GM12865 (cell line): ENCODE measurements at regions not wholly inside any gene's neighbourhood (a gene's known extent, or its start where the extent isn't known, plus 50 kb on each side); places are given as distances from the start of the nearest gene placed in this dataset.

Experiments
- DNase-seq: peaks from one replicate; pipeline ENCODE4 v3.0.0; 2010; ENCODE audit warnings: low read depth
- H3K4me3 ChIP-seq: 2 replicates; pipeline ENCODE4 v1.5.1; 2011; ENCODE audit warnings: mild to moderate bottlenecking, low read depth, low read length, control low read depth
- TF ChIP-seq, protein P1 (sequence below): IDR thresholded peaks from 2 replicates; pipeline ENCODE4 v1.5.1; 2011; ENCODE audit warnings: low read length, control low read depth, low read depth, inconsistent platforms; ENCODE audit not compliant: insufficient read depth; ENCODE audit errors: missing control alignments

DNA sequence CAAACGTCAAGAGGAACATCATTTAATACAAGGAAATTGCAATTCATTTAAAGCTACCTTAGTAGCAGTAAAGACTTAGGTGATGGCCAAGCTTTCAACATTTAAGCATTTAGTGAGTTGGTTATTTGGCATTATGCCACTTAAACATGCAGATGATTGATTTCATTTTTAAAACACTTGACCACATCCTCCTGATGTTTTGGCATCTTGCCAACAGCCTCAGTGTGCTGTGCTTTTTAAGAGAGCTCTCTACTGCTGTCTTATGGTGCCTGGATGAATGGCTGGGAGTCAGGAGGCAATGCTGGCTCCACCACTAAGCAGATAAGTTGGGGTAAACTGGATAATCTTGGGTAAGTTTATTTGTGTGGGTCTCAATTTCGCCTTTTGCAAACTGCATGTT is 364.5 kb downstream of the MAN2A1 start:
- TF ChIP-seq, protein P1, sequence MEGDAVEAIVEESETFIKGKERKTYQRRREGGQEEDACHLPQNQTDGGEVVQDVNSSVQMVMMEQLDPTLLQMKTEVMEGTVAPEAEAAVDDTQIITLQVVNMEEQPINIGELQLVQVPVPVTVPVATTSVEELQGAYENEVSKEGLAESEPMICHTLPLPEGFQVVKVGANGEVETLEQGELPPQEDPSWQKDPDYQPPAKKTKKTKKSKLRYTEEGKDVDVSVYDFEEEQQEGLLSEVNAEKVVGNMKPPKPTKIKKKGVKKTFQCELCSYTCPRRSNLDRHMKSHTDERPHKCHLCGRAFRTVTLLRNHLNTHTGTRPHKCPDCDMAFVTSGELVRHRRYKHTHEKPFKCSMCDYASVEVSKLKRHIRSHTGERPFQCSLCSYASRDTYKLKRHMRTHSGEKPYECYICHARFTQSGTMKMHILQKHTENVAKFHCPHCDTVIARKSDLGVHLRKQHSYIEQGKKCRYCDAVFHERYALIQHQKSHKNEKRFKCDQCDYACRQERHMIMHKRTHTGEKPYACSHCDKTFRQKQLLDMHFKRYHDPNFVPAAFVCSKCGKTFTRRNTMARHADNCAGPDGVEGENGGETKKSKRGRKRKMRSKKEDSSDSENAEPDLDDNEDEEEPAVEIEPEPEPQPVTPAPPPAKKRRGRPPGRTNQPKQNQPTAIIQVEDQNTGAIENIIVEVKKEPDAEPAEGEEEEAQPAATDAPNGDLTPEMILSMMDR = peak; percentile 16
- DNase-seq = peak; percentile 85
- H3K4me3 ChIP-seq = no peak overlapping the region

- DNase-seq = no peak
- H3K4me3 ChIP-seq = no peak overlapping the region
- TF ChIP-seq, protein P1 = no peak
Measured at GRCh38 chr5:110055302-110055701, 365.6 kb downstream of the MAN2A1 start.

DNA sequence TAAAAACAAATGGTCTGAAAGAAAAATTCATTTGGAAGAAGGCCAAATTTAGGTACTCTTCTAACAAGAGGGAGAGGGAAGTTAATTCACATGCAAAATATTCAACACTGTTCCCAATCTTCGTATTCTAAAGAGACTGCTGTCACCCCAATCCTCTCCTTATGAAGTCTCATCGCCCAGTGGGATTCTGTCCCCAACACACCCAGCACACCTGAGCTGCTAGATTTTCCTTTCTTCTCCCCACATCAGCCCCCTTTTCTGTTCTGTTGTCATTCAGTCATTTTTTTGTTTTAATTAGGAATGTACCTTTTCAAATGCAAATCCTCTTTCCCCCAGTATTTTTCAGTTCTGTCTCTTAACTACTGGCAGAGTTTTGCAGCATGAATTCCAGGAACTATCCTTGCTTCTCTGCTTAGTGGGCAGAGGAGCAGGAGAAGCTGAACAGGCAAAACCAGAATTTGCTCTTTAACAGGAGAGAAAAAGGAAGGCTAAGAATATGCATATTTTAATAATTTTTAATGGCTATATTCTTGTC is 366.9 kb downstream of the MAN2A1 start:
- H3K4me3 ChIP-seq = no peak overlapping the region
- TF ChIP-seq, protein P1 = no peak
- no peak for DNase-seq

- no peak overlapping the region for H3K4me3 ChIP-seq
- TF ChIP-seq, protein P1 = no peak
- DNase-seq = no peak
Measured at GRCh38 chr5:110058175-110058574, 368.4 kb downstream of the MAN2A1 start.

DNA sequence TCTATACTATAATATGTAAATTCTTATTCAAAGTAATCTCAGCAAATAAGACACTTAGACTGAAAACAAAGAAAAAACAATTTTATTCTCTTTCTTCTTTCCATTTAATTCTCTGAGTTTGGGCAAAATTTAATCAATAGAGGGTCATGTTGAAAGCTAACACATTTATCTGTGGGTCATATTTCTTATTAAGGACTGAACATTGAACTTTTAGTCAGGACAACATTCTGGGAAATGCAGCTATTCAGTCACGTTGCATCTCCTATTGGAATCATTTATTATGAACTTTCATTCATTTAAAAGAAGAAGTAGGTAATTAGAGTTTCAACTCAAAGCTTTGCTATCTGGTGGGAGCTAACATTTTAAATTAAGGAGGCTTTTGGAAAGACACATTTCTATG is 372.5 kb downstream of the MAN2A1 start:
- DNase-seq = no peak
- TF ChIP-seq, protein P1 = no peak

DNA sequence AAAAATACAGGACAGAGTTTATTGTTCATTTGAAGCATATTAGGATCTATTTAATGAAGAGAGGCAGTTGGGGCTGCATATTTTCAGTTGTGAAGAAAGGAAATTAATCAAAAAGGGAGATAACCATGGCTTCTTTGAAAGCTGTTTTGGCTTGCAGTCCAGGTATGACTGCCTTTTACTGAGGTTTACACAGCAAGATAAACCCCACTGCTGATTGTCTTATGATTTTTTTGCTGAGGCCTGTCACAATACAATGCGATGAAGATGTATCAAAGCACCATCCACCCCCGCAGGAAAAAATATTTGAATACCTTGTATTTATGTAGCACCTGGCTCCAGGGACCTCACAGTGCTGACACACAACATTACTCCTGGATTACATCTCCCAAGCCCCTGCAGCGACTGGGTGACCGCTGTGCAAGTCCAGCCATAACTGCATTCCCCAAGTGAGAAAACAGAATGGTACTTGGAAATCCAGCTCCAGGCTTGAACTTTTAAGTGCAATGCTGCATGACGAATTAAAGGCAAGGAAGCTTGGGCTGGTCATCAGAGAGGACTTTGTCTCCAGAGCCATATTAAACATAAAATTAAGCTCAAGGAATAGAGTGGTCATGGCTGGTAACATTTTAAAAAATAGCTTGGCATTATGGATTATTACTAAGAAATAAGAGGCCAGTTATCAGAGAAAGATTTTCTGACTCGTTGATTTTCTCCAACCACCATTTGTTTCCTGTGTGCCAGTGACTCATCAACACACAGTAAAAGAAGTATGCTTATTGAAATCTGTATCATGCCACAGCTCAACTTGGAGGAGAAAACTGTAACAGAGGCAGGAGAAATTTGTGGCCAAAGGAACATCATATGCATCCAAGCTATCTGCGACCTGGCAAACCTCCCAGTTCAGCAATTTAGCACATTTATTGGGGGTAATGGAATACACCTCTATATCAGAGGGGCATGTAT is 374.2 kb downstream of the MAN2A1 start:
- TF ChIP-seq, protein P1 = no peak
- no peak overlapping the region for H3K4me3 ChIP-seq
- DNase-seq = no peak

More for the DNA sequence above, 372.5 kb downstream of the MAN2A1 start:
- no peak overlapping the region for H3K4me3 ChIP-seq
